Stomach smooth muscle (tissue), 2 donors: ENCODE measurements at regions not wholly inside any gene's neighbourhood (a gene's known extent, or its start where the extent isn't known, plus 50 kb on each side); places are given as distances from the start of the nearest gene placed in this dataset.

Experiments
- H3K27ac ChIP-seq: one replicate; pipeline ENCODE4 v1.7.0; 2013; ENCODE audit warnings: mild to moderate bottlenecking, low read length, inconsistent platforms
- H3K27me3 ChIP-seq, 2 donors: one replicate each; pipeline ENCODE4 v1.7.0; 2013; ENCODE audit warnings: low read length in 2 of 2; ENCODE audit not compliant: insufficient read depth in 2 of 2, control insufficient read depth in 1 of 2
- H3K36me3 ChIP-seq, 2 donors: one replicate each; pipeline ENCODE4 v1.7.0; 2013; ENCODE audit warnings: low read length in 2 of 2; ENCODE audit not compliant: control insufficient read depth in 2 of 2, insufficient read depth in 2 of 2
- H3K4me1 ChIP-seq: one replicate; pipeline ENCODE4 v1.7.0; 2013; ENCODE audit warnings: low read length; ENCODE audit not compliant: control insufficient read depth, insufficient read depth
- H3K4me3 ChIP-seq, 2 donors: one replicate each; pipeline ENCODE4 v1.7.0; 2013; ENCODE audit warnings: low read length in 2 of 2
- H3K9ac ChIP-seq, 2 donors: one replicate each; pipeline ENCODE4 v1.7.0; 2013; ENCODE audit warnings: low read length in 2 of 2, mild to moderate bottlenecking in 1 of 2
- H3K9me3 ChIP-seq, 2 donors: one replicate each; pipeline ENCODE4 v1.7.0; 2013; ENCODE audit warnings: low read length in 2 of 2; ENCODE audit not compliant: control insufficient read depth in 2 of 2
- donor health status: healthy.
- donor health status: Pancreatic carcinoma.

- Histone ChIP-seq H3K27ac (no peak overlapping the region), H3K4me1 (peaks cover 4% of the 10 kb centered on the region), H3K27me3 (no peaks in the 10 kb centered on the region), H3K9ac (no peak overlapping the region), H3K36me3 (no peaks in the 10 kb centered on the region), H3K4me3 (no peak overlapping the region), H3K9me3 (no peaks in the 10 kb centered on the region)
These were observed 190.3 kb upstream of the TAB2 start for GRCh38 chr6:149127212-149127611.

DNA sequence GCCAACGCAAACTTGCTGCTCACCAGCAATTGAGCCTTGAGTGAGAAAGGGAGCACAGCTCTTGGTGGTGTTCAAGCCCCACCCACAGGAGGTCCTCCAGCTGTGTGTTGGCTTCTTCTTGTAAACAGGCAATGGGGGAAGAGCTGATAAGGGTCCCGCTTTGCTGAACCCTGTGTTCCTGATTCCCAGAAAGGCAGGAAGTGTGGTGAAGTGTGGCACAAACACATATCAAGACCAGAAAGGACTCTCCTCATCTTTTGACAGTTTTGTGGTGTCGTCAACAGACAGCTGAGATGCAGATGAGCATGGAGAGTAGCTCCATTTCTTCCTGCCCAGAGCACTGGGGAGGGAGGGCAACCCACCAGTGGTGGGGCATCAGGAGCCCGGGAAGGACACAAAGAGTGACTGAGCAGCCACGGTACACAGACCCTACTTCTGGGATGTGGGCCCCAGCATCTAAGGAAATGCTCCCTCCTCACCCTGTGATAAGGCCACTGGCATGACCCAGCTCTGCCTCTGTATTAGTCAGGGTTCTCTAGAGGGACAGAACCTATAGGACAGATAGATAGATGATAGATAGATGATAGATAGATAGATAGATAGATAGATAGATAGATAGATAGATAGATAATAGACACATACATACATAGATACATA lies 188.9 kb upstream of the TAB2 start:
- no peak overlapping the region for H3K9ac ChIP-seq
- no peaks in the 10 kb centered on the region for H3K27me3 ChIP-seq
- H3K4me1 ChIP-seq: peaks cover 4% of the 10 kb centered on the region
- H3K36me3 ChIP-seq: no peaks in the 10 kb centered on the region
- H3K4me3 ChIP-seq: peak overlapping the region in 1 of 2 donors; percentile 0
- no peak overlapping the region for H3K27ac ChIP-seq
- no peaks in the 10 kb centered on the region for H3K9me3 ChIP-seq

DNA sequence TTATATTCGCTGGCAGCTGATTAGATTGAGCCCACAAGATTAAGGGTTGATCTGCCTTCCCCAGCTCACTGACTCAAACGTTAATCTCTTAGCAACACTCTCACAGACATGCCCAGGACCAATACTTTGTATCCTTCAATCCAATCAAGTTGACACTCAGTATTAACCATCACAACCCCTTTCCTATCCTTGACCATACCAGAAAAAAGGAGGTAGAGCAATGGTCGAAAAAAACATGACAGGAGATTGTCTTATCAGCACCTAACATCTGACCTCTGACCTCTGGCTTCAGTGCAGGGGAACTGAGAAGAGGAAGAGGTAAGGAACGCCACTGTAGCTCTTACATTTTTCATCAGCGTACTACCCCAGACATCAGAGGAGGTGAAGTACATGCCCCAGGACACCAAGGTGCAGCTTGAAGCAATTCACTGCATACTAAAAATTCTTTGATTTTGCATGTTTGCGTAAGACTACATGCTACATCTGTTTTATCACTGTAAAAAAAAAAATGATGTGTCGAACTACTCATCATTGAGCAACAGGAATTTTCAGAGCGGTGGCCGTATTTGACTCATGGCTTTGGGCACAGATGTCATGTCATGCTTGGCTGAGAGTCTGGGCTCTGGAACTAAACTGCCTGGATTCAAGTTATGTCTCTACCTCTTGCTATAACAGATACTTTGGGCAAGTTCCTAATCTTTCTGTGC lies 188.0 kb upstream of the TAB2 start:
- peaks cover 4% of the 10 kb centered on the region for H3K4me1 ChIP-seq
- H3K9ac ChIP-seq: no peak overlapping the region
- H3K9me3 ChIP-seq: no peaks in the 10 kb centered on the region
- no peaks in the 10 kb centered on the region for H3K36me3 ChIP-seq
- no peaks in the 10 kb centered on the region for H3K27me3 ChIP-seq
- peak overlapping the region; percentile 46 for H3K27ac ChIP-seq
- no peak overlapping the region for H3K4me3 ChIP-seq

DNA sequence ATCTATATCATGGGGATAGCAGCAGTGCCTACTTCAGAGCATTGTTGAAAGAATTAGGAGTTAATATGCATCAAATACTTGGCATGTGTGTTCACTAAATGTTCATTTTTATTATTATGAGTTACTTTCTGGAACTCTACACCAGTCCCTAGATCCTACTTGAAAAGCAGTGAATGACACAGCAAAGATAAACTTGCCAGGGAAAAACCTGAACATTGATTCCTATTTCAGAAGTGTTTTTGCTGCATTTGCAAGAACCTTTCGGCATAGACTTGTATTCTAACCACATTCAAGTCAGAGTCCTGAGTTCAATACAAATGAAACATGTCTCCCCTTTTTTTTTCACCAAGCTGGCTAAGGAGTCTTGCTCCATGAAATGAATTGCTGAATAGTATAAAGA lies 187.4 kb upstream of the TAB2 start:
- no peak overlapping the region for H3K9ac ChIP-seq
- H3K36me3 ChIP-seq: no peaks in the 10 kb centered on the region
- H3K4me1 ChIP-seq: peaks cover 4% of the 10 kb centered on the region
- no peaks in the 10 kb centered on the region for H3K27me3 ChIP-seq
- peak overlapping the region in 1 of 2 donors; percentile 9 for H3K4me3 ChIP-seq
- peak overlapping the region; percentile 46 for H3K27ac ChIP-seq
- H3K9me3 ChIP-seq: no peaks in the 10 kb centered on the region

DNA sequence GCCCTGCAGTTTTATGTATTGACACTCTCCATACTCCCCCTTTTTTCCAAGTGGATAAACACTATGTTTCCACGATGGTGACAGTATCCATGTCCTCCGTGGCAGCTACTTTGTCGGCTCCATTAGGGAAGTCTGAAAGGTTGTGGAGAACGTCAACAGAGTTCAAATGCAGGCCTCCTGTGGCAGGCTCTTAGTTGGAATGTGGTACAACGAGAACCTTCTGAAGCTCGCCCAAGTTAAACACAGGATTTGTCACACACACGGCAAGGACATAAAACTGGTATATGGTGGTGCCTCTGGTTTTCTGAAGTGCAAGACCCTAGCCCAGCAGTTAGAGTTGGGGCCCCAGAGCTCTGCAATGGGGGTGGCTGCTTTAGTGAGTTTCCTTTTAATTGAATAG lies 187.0 kb upstream of the TAB2 start:
- Histone ChIP-seq H3K4me3 (peak overlapping the region in 1 of 2 donors; percentile 9), H3K27me3 (no peaks in the 10 kb centered on the region), H3K9me3 (no peaks in the 10 kb centered on the region), H3K27ac (peak overlapping the region; percentile 46), H3K36me3 (no peaks in the 10 kb centered on the region), H3K4me1 (peaks cover 4% of the 10 kb centered on the region), H3K9ac (no peak overlapping the region)

GRCh38 chr6:149131891-149132290 lies 185.6 kb upstream of the TAB2 start:
- no peak overlapping the region for H3K27ac ChIP-seq
- H3K27me3 ChIP-seq: no peaks in the 10 kb centered on the region
- H3K4me1 ChIP-seq: peaks cover 4% of the 10 kb centered on the region
- no peak overlapping the region for H3K4me3 ChIP-seq
- H3K9me3 ChIP-seq: no peaks in the 10 kb centered on the region
- no peak overlapping the region for H3K9ac ChIP-seq
- no peaks in the 10 kb centered on the region for H3K36me3 ChIP-seq

DNA sequence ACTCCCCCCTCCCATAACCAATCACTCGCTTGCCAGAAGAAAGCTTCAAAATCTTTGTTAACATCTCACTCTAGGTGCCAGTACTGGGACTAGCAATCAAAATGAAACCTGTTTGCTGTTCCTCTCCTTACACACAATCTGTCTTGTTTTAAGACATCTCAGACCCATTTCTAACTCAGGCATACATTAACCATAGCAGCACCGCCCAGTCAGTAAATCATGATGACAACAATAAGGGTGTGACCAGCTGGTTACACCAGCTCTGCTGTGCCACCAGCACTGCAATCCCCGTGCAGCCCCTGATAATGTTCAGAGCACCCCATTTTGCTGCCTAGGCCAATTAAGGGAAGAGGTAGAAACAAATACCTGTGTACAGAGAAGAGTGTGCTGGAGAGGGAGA lies 185.2 kb upstream of the TAB2 start:
- no peak overlapping the region for H3K27ac ChIP-seq
- H3K9me3 ChIP-seq: no peaks in the 10 kb centered on the region
- H3K27me3 ChIP-seq: no peaks in the 10 kb centered on the region
- no peak overlapping the region for H3K4me3 ChIP-seq
- H3K4me1 ChIP-seq: peaks cover 4% of the 10 kb centered on the region
- H3K36me3 ChIP-seq: no peaks in the 10 kb centered on the region
- H3K9ac ChIP-seq: no peak overlapping the region

- Histone ChIP-seq H3K36me3 (no peaks in the 10 kb centered on the region), H3K4me1 (peaks cover 9% of the 10 kb centered on the region), H3K27ac (no peak overlapping the region), H3K27me3 (no peaks in the 10 kb centered on the region), H3K9ac (no peak overlapping the region), H3K9me3 (no peaks in the 10 kb centered on the region), H3K4me3 (no peak overlapping the region)
These were observed 183.0 kb upstream of the TAB2 start for GRCh38 chr6:149134511-149134933.

DNA sequence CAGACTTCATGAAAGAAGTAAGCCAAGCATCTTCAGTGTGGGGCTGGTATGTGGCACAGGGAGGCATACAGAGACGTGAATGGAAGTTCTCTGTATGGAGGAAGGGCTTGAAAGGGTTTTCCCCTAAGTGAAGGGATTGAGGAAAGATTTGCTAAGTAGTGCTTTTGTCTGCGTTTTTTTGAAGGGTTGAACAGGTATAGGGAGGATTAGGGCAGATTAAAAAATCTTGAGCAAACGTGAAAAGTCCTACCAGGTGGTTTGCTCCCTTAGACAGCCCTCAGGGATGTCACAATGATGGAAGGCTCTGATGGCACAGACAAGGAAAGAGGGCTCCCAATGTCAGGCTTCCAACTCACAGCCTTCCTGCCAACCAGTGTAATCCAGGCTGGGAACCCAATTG lies 181.7 kb upstream of the TAB2 start:
- no peaks in the 10 kb centered on the region for H3K27me3 ChIP-seq
- no peaks in the 10 kb centered on the region for H3K36me3 ChIP-seq
- no peak overlapping the region for H3K9ac ChIP-seq
- H3K4me1 ChIP-seq: peaks cover 5% of the 10 kb centered on the region
- H3K27ac ChIP-seq: no peak overlapping the region
- no peak overlapping the region for H3K4me3 ChIP-seq
- no peaks in the 10 kb centered on the region for H3K9me3 ChIP-seq

DNA sequence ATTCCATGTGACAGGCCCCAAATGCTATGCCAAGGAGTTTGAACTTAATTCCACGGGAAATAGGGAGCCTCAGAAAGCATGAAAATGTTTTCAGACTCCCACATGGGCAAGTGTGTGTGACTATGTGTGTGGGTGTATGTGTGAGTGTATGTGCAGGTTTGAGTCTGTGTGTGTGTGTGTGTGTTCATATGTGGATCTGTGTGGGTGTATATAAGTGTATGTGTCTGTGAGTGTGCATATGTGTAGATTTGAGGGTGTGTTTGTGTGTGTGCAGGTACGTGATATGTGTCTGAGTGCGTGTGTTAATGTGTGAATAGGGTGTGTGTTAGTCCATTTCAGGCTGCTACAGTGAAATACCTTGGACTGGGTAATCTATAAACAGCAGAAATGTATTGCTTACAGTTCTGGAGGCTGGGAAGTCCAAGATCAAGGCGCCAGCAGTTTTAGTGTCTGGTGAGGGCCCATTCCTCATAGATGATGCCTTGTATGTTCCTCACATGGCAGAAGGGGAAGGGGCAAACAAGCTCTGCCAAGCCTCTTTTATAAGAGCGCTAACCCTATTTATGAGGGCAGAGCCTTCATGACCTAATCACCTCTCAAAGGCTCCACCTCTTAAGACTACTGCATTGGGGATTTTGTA lies 181.1 kb upstream of the TAB2 start:
- no peaks in the 10 kb centered on the region for H3K36me3 ChIP-seq
- no peak overlapping the region for H3K9ac ChIP-seq
- no peak overlapping the region for H3K27ac ChIP-seq
- peaks cover 5% of the 10 kb centered on the region for H3K4me1 ChIP-seq
- H3K9me3 ChIP-seq: no peaks in the 10 kb centered on the region
- H3K4me3 ChIP-seq: no peak overlapping the region
- no peaks in the 10 kb centered on the region for H3K27me3 ChIP-seq

DNA sequence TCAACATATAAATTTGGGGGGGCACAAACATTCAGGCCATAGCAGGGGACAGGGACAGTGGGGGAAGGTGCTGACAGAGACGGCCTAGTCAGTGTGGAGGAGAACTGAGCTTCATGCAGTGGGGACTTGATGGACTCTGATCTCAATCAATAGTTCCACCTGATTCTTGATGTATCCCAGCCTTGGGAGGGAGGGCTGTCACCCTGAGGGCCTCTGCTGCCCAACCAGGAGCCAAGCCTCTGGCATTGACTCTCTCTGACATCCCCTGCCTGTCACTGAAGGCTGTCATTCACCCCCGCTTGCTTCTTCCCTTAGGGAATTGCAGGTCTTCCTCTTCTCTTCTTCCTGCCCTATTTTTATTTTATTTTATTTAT lies 180.6 kb upstream of the TAB2 start:
- H3K27ac ChIP-seq: no peak overlapping the region
- no peaks in the 10 kb centered on the region for H3K36me3 ChIP-seq
- no peaks in the 10 kb centered on the region for H3K27me3 ChIP-seq
- H3K4me1 ChIP-seq: peaks cover 5% of the 10 kb centered on the region
- H3K4me3 ChIP-seq: no peak overlapping the region
- H3K9me3 ChIP-seq: no peaks in the 10 kb centered on the region
- H3K9ac ChIP-seq: no peak overlapping the region
